ENCODE measurements at regions not wholly inside any gene's neighbourhood (a gene's known extent, or its start where the extent isn't known, plus 50 kb on each side); places are given as distances from the start of the nearest gene placed in this dataset.

DNA sequence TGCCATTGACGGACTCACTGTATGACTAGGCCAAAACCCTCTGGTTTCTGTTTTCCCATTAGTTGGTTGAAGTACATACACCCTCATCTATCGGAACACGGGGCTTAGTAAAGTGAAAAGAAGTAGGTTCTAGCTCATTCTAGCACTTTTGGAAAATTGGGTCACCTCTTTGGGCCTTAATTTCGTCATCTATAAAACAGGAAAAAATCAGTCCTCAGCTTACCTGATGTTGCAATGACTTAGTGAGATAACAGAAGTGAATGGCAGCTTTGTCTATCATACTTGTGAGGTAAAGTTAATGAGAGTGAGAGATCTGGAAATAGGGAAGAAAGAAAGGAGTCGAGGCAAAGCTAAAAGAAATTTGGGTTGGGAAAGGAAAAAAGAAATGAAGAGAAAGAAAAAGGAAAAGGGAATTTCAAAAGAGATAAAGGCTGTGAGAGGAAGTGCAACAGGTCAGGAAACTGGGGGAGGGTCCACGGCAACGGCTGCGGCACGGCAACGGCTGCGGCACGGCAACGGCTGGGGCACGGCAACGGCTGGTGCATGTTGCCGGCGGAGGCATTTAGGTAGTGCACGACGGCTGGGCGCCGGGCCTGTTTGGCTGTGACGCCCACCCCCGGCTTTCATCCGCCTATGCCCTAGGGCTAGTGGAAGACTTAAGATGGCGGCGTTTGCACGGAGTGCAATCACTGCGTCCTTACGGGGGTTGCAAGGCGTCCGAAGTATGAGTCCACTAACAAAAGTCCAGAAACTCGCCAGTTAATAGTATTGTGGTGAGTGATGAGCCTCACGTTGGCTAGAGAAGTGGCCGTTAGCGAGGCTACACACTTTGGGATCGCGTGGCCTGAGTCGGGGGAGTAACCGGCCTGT is 91.4 kb upstream of the XIST start (continued):
- no peak for TF ChIP-seq HDAC6 (IDR thresholded peaks at IDR 0.05; ENCODE audit: low read depth, low read length)
- TF ChIP-seq, protein P1, sequence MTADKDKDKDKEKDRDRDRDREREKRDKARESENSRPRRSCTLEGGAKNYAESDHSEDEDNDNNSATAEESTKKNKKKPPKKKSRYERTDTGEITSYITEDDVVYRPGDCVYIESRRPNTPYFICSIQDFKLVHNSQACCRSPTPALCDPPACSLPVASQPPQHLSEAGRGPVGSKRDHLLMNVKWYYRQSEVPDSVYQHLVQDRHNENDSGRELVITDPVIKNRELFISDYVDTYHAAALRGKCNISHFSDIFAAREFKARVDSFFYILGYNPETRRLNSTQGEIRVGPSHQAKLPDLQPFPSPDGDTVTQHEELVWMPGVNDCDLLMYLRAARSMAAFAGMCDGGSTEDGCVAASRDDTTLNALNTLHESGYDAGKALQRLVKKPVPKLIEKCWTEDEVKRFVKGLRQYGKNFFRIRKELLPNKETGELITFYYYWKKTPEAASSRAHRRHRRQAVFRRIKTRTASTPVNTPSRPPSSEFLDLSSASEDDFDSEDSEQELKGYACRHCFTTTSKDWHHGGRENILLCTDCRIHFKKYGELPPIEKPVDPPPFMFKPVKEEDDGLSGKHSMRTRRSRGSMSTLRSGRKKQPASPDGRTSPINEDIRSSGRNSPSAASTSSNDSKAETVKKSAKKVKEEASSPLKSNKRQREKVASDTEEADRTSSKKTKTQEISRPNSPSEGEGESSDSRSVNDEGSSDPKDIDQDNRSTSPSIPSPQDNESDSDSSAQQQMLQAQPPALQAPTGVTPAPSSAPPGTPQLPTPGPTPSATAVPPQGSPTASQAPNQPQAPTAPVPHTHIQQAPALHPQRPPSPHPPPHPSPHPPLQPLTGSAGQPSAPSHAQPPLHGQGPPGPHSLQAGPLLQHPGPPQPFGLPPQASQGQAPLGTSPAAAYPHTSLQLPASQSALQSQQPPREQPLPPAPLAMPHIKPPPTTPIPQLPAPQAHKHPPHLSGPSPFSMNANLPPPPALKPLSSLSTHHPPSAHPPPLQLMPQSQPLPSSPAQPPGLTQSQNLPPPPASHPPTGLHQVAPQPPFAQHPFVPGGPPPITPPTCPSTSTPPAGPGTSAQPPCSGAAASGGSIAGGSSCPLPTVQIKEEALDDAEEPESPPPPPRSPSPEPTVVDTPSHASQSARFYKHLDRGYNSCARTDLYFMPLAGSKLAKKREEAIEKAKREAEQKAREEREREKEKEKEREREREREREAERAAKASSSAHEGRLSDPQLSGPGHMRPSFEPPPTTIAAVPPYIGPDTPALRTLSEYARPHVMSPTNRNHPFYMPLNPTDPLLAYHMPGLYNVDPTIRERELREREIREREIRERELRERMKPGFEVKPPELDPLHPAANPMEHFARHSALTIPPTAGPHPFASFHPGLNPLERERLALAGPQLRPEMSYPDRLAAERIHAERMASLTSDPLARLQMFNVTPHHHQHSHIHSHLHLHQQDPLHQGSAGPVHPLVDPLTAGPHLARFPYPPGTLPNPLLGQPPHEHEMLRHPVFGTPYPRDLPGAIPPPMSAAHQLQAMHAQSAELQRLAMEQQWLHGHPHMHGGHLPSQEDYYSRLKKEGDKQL (CRISPR knock-in tag; IDR thresholded peaks at IDR 0.05; ENCODE audit: low read depth) = 0 out of 2 replicates have a peak, but pooled peaks have one; percentile 35
- TF ChIP-seq ZC3H13 (CRISPR knock-in tag; IDR thresholded peaks at IDR 0.05) = no peak
- TF ChIP-seq, protein P2, sequence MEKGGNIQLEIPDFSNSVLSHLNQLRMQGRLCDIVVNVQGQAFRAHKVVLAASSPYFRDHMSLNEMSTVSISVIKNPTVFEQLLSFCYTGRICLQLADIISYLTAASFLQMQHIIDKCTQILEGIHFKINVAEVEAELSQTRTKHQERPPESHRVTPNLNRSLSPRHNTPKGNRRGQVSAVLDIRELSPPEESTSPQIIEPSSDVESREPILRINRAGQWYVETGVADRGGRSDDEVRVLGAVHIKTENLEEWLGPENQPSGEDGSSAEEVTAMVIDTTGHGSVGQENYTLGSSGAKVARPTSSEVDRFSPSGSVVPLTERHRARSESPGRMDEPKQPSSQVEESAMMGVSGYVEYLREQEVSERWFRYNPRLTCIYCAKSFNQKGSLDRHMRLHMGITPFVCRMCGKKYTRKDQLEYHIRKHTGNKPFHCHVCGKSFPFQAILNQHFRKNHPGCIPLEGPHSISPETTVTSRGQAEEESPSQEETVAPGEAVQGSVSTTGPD (CRISPR knock-in tag; IDR thresholded peaks at IDR 0.05) = no peak
- TF ChIP-seq, protein P3, sequence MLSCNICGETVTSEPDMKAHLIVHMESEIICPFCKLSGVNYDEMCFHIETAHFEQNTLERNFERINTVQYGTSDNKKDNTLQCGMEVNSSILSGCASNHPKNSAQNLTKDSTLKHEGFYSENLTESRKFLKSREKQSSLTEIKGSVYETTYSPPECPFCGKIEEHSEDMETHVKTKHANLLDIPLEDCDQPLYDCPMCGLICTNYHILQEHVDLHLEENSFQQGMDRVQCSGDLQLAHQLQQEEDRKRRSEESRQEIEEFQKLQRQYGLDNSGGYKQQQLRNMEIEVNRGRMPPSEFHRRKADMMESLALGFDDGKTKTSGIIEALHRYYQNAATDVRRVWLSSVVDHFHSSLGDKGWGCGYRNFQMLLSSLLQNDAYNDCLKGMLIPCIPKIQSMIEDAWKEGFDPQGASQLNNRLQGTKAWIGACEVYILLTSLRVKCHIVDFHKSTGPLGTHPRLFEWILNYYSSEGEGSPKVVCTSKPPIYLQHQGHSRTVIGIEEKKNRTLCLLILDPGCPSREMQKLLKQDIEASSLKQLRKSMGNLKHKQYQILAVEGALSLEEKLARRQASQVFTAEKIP (CRISPR knock-in tag; IDR thresholded peaks at IDR 0.05; ENCODE audit: borderline replicate concordance) = no peak
- peak; percentile 63 for TF ChIP-seq CBX1 (IDR thresholded peaks at IDR 0.05; ENCODE audit: low read depth)
- TF ChIP-seq GFI1 (CRISPR knock-in tag; IDR thresholded peaks at IDR 0.05; ENCODE audit: borderline replicate concordance) = peak; percentile 55; the same call in 1 of the 2 replicates
- no peak for TF ChIP-seq ZFP36 (IDR thresholded peaks at IDR 0.05; ENCODE audit: borderline replicate concordance, low read depth, low read length, partially characterized antibody)
- TF ChIP-seq NFIB (CRISPR knock-in tag; IDR thresholded peaks at IDR 0.05; ENCODE audit: borderline replicate concordance) = no peak
- peak; percentile 43; the same call in 1 of the 2 replicates for TF ChIP-seq RARA (CRISPR knock-in tag; IDR thresholded peaks at IDR 0.05)
- 0 out of 2 replicates have a peak, but pooled peaks have one; percentile 33 for TF ChIP-seq JUN (CRISPR knock-in tag; IDR thresholded peaks at IDR 0.05)
- no peak; the same call in 1 of the 2 replicates for TF ChIP-seq NFKB2 (CRISPR knock-in tag; IDR thresholded peaks at IDR 0.05; ENCODE audit: borderline replicate concordance)
- no peak for TF ChIP-seq ZNF572 (CRISPR knock-in tag; IDR thresholded peaks at IDR 0.05)
- no peak for TF ChIP-seq CBX2 (IDR thresholded peaks at IDR 0.05; ENCODE audit: low read depth, low read length)
- no peak for TF ChIP-seq CBX2 (CRISPR knock-in tag; IDR thresholded peaks at IDR 0.05; ENCODE audit: low read depth)
- TF ChIP-seq ATF7-NPFF (CRISPR knock-in tag; IDR thresholded peaks at IDR 0.05; ENCODE audit: low read depth) = peak; percentile 67; the same call in 1 of the 2 replicates
